ENCODE measurements at regions not wholly inside any gene's neighbourhood (a gene's known extent, or its start where the extent isn't known, plus 50 kb on each side); places are given as distances from the start of the nearest gene placed in this dataset.

- TF ChIP-seq CTCF (IDR thresholded peaks at IDR 0.05 in 8 of 11, conservative IDR thresholded peaks at IDR 0.05 in 3 of 11) (no peak), POLR2AphosphoS5 (IDR thresholded peaks at IDR 0.05) (peak in 1 of 3 donors; percentile 14)
Observed at GRCh38 chr12:124384299-124384894, 89.5 kb downstream of the RFLNA start.
